IPS-18c (cell line): ENCODE measurements at regions not wholly inside any gene's neighbourhood (a gene's known extent, or its start where the extent isn't known, plus 50 kb on each side); places are given as distances from the start of the nearest gene placed in this dataset.
"Not testable (repeated sequence)": the region's sequence is repeated elsewhere in the genome, so short reads cannot be mapped to it uniquely, and the experiment has no call there.

ENCODE experiments used
- H3K4me3 ChIP-seq: 2 replicates; pipeline ENCODE4 v1.7.0; 2013; ENCODE audit warnings: low read depth, mild to moderate bottlenecking, low read length, moderate library complexity; ENCODE audit not compliant: insufficient read depth
- H3K9me3 ChIP-seq: one replicate; pipeline ENCODE4 v1.6.1; 2013; ENCODE audit warnings: mild to moderate bottlenecking, low read length, moderate library complexity; ENCODE audit not compliant: control insufficient read depth, insufficient read depth

- Histone ChIP-seq H3K4me3 (no peak overlapping the region), H3K9me3 (no peaks in the 10 kb centered on the region)
Measured at GRCh38 chr9:82732928-82733327, 330.0 kb downstream of the RASEF start.

DNA sequence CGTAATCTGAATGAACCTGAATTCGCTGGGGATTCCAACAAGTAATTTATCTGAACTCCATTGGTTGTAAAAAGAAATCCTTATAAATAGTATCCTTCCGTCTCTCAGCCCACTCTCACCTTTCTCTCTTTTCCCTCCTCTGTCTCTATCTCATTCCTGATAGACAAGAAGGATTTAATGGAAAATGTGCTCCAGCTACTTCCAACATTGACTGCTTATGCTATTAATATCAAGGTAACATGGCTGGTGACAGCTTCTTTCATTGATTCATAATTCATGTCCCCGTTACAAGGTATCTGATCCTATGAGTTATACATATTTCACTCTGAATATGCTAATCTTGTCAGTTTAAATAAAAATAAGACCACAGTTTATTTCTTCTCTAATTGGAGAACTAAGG is 326.8 kb downstream of the RASEF start:
- Histone ChIP-seq H3K9me3 (no peaks in the 10 kb centered on the region), H3K4me3 (no peak overlapping the region)

DNA sequence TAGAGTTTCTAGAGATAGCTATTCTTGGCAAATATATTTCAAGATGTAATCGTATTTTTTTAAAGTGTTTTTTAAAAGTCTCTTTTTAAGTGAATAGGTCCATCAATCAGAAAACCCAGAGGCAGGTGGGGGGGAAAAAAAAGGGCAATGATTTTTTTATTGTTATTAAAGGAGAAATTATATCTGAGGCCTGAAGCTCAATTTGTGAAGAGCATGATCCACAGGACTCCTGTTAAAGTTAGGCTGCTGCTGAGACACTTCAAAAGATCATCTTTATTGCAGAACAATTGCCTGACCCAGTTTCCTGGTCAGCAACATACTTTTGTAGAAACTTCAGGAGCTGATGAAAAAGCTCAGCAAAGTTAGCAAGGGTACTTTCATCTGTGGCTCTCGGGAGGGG is 326.2 kb downstream of the RASEF start:
- Histone ChIP-seq H3K9me3 (no peaks in the 10 kb centered on the region), H3K4me3 (no peak overlapping the region)

DNA sequence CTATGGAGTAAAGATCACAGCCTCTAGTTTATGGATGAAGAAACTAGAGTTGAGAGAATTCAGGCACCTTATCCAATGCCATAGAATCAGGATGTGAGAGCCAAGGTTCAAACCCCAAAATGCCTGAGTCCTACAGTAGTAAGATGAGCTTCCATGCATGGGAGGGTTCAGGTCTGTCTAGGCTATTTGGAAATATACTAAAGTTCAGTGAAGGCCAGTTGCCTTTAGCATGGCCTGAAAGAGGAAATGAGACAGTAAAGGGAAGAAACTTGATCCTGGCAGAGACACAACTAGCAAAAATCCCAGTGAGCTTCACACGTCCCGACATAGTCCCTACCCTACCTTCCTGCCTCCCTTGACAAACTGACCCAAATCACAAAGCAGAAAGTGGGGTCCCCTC is 317.0 kb downstream of the RASEF start:
- Histone ChIP-seq H3K9me3 (no peaks in the 10 kb centered on the region), H3K4me3 (no peak overlapping the region)

GRCh38 chr9:82750411-82750913 is 312.5 kb downstream of the RASEF start:
- Histone ChIP-seq H3K9me3 (no peaks in the 10 kb centered on the region), H3K4me3 (no peak overlapping the region)

GRCh38 chr9:82757924-82758323 is 305.0 kb downstream of the RASEF start:
- Histone ChIP-seq H3K9me3 (peaks cover 3% of the 10 kb centered on the region), H3K4me3 (no peak overlapping the region)

- H3K9me3 ChIP-seq = peaks cover 3% of the 10 kb centered on the region
- H3K4me3 ChIP-seq = no peak overlapping the region
Measured at GRCh38 chr9:82761027-82761426, 301.9 kb downstream of the RASEF start.

- H3K9me3 ChIP-seq = peaks cover 3% of the 10 kb centered on the region
- H3K4me3 ChIP-seq = no peak overlapping the region
Measured at GRCh38 chr9:82761956-82762355, 301.0 kb downstream of the RASEF start.

DNA sequence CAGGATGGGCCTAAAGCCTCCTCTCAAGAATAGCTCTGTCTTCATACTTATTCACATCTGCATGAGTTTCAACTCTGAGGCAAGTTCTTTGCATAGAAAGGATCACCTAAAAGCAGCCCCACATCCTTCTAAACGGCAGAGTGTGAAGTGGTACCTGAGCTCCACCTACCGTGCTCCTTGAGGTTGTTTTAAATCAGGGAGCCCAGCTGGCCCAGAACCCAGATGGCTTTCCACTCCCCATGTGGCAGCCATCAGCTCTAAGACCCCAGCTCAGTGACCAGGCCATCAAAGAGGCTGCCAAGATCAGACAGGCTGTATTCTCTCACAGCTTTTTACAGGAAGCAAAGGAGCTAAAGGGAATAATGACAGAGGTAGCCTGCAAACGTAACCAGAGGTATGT is 299.3 kb downstream of the RASEF start:
- Histone ChIP-seq H3K9me3 (peaks cover under 1% of the 10 kb centered on the region), H3K4me3 (no peak overlapping the region)

- H3K9me3 ChIP-seq = no peaks in the 10 kb centered on the region
Measured at GRCh38 chr9:82764061-82764668, 298.8 kb downstream of the RASEF start.

DNA sequence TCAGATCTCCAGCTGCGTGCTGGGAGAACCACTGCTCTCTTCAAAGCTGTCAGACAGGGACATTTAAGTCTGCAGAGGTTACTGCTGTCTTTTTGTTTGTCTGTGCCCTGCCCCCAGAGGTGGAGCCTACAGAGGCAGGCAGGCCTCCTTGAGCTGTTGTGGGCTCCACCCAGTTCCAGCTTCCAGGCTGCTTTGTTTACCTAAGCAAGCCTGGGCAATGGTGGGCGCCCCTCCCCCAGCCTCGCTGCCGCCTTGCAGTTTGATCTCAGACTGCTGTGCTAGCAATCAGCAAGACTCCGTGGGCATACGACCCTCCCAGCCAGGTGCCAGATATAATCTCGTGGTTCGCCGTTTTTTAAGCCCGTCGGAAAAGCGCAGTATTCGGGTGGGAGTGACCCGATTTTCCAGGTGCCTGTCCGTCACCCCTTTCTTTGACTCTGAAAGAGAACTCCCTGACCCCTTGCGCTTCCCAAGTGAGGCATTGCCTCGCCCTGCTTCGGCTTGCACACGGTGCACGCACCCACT is 288.2 kb downstream of the RASEF start:
- H3K9me3 ChIP-seq, H3K4me3 ChIP-seq: not testable (repeated sequence)

More at GRCh38 chr9:82764061-82764668, 298.8 kb downstream of the RASEF start:
- H3K4me3 ChIP-seq = no peak overlapping the region

GRCh38 chr9:82776508-82776907 is 286.4 kb downstream of the RASEF start:
- Histone ChIP-seq H3K9me3 (no peaks in the 10 kb centered on the region), H3K4me3 (no peak overlapping the region)

DNA sequence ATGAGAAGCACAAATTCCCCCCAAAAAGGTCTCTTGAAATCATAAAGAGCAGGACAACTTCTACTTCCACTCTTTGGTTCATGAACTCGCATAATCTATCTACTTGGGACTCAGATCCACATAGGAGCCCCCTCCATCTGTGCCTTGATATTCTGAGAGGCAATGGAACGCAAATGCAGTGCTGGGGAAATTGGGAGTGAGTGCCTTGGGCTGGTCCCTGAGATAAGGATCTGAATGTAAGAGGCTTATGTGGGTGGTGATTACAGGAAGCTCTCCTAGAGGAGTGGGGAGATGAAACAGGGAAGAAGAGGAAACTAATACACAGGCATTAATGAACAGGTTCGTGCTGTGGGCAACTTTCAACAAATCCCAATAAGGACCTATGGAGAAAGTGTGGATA is 285.6 kb downstream of the RASEF start:
- no peak overlapping the region for H3K4me3 ChIP-seq
- H3K9me3 ChIP-seq = no peaks in the 10 kb centered on the region

DNA sequence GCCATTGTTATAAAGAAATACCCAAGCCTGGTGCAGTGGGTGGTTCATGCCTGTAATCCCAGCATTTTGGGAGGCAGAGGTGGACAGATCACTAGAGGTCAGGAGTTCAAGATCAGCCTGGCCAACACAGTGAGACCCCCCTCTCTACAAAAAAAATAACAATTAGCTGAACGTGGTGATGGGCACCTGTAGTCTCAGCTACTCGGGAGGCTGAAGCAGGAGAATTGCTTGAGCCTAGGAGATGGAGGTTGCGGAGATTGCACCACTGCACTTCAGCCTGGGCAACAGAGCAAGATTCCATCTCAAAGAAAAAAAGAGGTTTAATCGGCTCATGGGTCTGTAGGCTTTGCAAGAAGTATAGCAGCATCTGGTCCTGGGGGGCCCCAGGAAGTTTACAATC is 284.0 kb downstream of the RASEF start:
- H3K4me3 ChIP-seq, H3K9me3 ChIP-seq: not testable (repeated sequence)

- Histone ChIP-seq H3K9me3 (no peaks in the 10 kb centered on the region), H3K4me3 (no peak overlapping the region)
Measured at GRCh38 chr9:82780017-82780416, 282.9 kb downstream of the RASEF start.

- no peaks in the 10 kb centered on the region for H3K9me3 ChIP-seq
- H3K4me3 ChIP-seq = no peak overlapping the region
Measured at GRCh38 chr9:82781921-82782392, 281.0 kb downstream of the RASEF start.

GRCh38 chr9:82783045-82783444 is 279.9 kb downstream of the RASEF start:
- no peak overlapping the region for H3K4me3 ChIP-seq
- no peaks in the 10 kb centered on the region for H3K9me3 ChIP-seq

GRCh38 chr9:82784589-82784988 is 278.4 kb downstream of the RASEF start:
- no peaks in the 10 kb centered on the region for H3K9me3 ChIP-seq
- no peak overlapping the region for H3K4me3 ChIP-seq
